ENCODE measurements at regions not wholly inside any gene's neighbourhood (a gene's known extent, or its start where the extent isn't known, plus 50 kb on each side); places are given as distances from the start of the nearest gene placed in this dataset.

- FAIRE-seq (no peak), DNase-seq (ENCODE audit: low read depth in 1 of 2, low spot score in 2 of 2) (no peak)
- Histone ChIP-seq H4K91ac (replicated peaks; ENCODE audit: insufficient read length, low read length) (no peak overlapping the region), H3K79me2 (ENCODE audit: control insufficient read depth in 1 of 2, insufficient read depth in 2 of 2, low read length in 2 of 2) (no peaks in the 10 kb centered on the region), H3K79me1 (ENCODE audit: low read depth, low read length) (no peaks in the 10 kb centered on the region), H2BK20ac (ENCODE audit: low read length) (no peak overlapping the region), H3K9me3 (ENCODE audit: insufficient read depth in 2 of 2, low read depth in 1 of 2, low read length in 1 of 2) (no peaks in the 10 kb centered on the region), H3K23ac (ENCODE audit: insufficient read length) (no peak overlapping the region), H3K56ac (replicated peaks; ENCODE audit: insufficient read length, low read depth, low read length) (no peak overlapping the region), H2AFZ (ENCODE audit: low read length) (no peak overlapping the region), H3K27ac (ENCODE audit: low read depth, low read length) (no peak overlapping the region), H2BK120ac (replicated peaks; ENCODE audit: low read depth, low read length) (no peak overlapping the region), H3K18ac (ENCODE audit: extremely low read depth, low read length) (no peak overlapping the region), H2AK5ac (ENCODE audit: low read depth, low read length) (no peak overlapping the region), H3K27me3 (replicated peaks in 1 of 4; ENCODE audit: control insufficient read depth in 3 of 4, extremely low read depth in 1 of 4, insufficient read depth in 3 of 4, low read length in 3 of 4) (no peaks in the 10 kb centered on the region), H3K23me2 (ENCODE audit: low read depth, low read length) (no peaks in the 10 kb centered on the region), H3K4me1 (replicated peaks in 1 of 4; ENCODE audit: control insufficient read depth in 3 of 4, insufficient read depth in 4 of 4, low read length in 3 of 4) (peaks cover 0 to 4% (median 0%) of the 10 kb centered on the region in 4 experiments; a peak in 2 of 7 replicates), H3K4me2 (ENCODE audit: insufficient read depth in 1 of 2, low read depth in 2 of 2, low read length in 2 of 2) (no peak overlapping the region), H2BK12ac (ENCODE audit: low read depth, low read length) (no peak overlapping the region), H4K8ac (ENCODE audit: extremely low read depth, insufficient read depth, low read length) (no peak overlapping the region), H3K36me3 (ENCODE audit: control insufficient read depth in 2 of 4, insufficient read depth in 4 of 4, low read length in 3 of 4) (no peaks in the 10 kb centered on the region), H4K20me1 (replicated peaks in 1 of 2; ENCODE audit: control insufficient read depth in 1 of 2, insufficient read depth in 2 of 2, low read length in 2 of 2) (no peaks in the 10 kb centered on the region), H2BK15ac (ENCODE audit: low read length) (no peak overlapping the region), H4K5ac (ENCODE audit: insufficient read length, low read depth, low read length) (no peak overlapping the region), H3K14ac (ENCODE audit: insufficient read length) (no peak overlapping the region), H3K9ac (replicated peaks in 1 of 4; ENCODE audit: extremely low read depth in 1 of 4, low read depth in 3 of 4, low read length in 3 of 4) (no peak overlapping the region), H3K4ac (replicated peaks; ENCODE audit: insufficient read length, low read depth, low read length) (no peak overlapping the region), H3K4me3 (ENCODE audit: extremely low read depth in 1 of 4, insufficient read depth in 2 of 4, low read depth in 3 of 4, low read length in 4 of 4) (no peak overlapping the region), H2BK5ac (ENCODE audit: low read depth, low read length) (no peak overlapping the region)
- CTCF ChIA-PET (ENCODE audit: partially characterized antibody), result interaction anchor here (0.7 to 5.4 kb wide), 10 partner anchors 9 to 260 kb away, joined by 3 to 46 read pairs (median 8); no protein-coding TSS in a partner anchor
- WGBS, 2 experiments (ENCODE audit: extremely low coverage in 1 of 2, insufficient coverage in 1 of 2, insufficient read length in 1 of 2, insufficient replicate concordance in 2 of 2, low coverage in 1 of 2, low lambda C conversion rate in 2 of 2, missing lambda C conversion rate in 1 of 2), result 81% methylated on average over 7 of the region's 7 CpGs; no CpG with 5 or more reads in 1 of the 2 experiments
- POLR2A ChIA-PET (ENCODE audit: partially characterized antibody), result no interaction called here
- TF ChIP-seq SP1 (IDR thresholded peaks at IDR 0.05; ENCODE audit: low read depth, low read length) (no peak), CEBPB (IDR thresholded peaks at IDR 0.05; ENCODE audit: low read depth, low read length) (no peak), POLR2AphosphoS5 (IDR thresholded peaks at IDR 0.05; ENCODE audit: low read depth, low read length) (no peak), TCF12 (IDR thresholded peaks at IDR 0.05; ENCODE audit: low read depth, low read length) (no peak), NANOG (IDR thresholded peaks at IDR 0.05; ENCODE audit: insufficient read depth, low read depth, low read length, poor library complexity, severe bottlenecking) (no peak), ZNF274 (IDR thresholded peaks at IDR 0.05; ENCODE audit: borderline replicate concordance, extremely low read depth, low read length) (no peak), TBP (IDR thresholded peaks at IDR 0.05; ENCODE audit: low read depth, low read length) (no peak), RBBP5 (IDR thresholded peaks at IDR 0.05; ENCODE audit: borderline replicate concordance, low read depth, low read length) (no peak), NRF1 (IDR thresholded peaks at IDR 0.05; ENCODE audit: low read depth, low read length) (no peak), ATF3 (IDR thresholded peaks at IDR 0.05; ENCODE audit: insufficient read depth, low read depth, low read length) (no peak), SP2 (IDR thresholded peaks at IDR 0.05; ENCODE audit: low read length) (no peak), SIX5 (IDR thresholded peaks at IDR 0.05; ENCODE audit: low read depth, low read length) (no peak), POU5F1 (IDR thresholded peaks at IDR 0.05; ENCODE audit: low read depth, low read length) (no peak)
- TF ChIP-seq, protein P1, sequence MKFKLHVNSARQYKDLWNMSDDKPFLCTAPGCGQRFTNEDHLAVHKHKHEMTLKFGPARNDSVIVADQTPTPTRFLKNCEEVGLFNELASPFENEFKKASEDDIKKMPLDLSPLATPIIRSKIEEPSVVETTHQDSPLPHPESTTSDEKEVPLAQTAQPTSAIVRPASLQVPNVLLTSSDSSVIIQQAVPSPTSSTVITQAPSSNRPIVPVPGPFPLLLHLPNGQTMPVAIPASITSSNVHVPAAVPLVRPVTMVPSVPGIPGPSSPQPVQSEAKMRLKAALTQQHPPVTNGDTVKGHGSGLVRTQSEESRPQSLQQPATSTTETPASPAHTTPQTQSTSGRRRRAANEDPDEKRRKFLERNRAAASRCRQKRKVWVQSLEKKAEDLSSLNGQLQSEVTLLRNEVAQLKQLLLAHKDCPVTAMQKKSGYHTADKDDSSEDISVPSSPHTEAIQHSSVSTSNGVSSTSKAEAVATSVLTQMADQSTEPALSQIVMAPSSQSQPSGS (IDR thresholded peaks at IDR 0.05; ENCODE audit: low read length), result no peak
Observed at GRCh38 chr18:57909620-57910019, 106.5 kb upstream of the ATP8B1 start.
